K562 (cell line): ENCODE measurements at regions not wholly inside any gene's neighbourhood (a gene's known extent, or its start where the extent isn't known, plus 50 kb on each side); places are given as distances from the start of the nearest gene placed in this dataset.

ENCODE experiments used
- ATAC-seq: fragments of 200-7000 bp; cut with Tn5 transposase; 3 replicates; pipeline ENCODE4 v1.9.1; 2020; ENCODE audit warnings: moderate library complexity
- BruUV-seq: library from RNA; stranded (reverse); fragments of 400-500 nt; replicated peaks from 2 replicates; lab custom pipeline; 2021; lab: Mats Ljungman, UMichigan
- CTCF ChIA-PET: fragments of 300-600 bp; formaldehyde crosslinking; extraction: SDS; loops from one replicate; lab custom pipeline; 2021; ENCODE audit warnings: low intra/inter-chr PET ratio; lab: Yijun Ruan, JAX
- POLR2A ChIA-PET: fragments of 300-600, 350-650 bp; sonication (Branson Sonifier 250); formaldehyde crosslinking; extraction: SDS; loops from one replicate; lab custom pipeline; 2021; ENCODE audit warnings: antibody characterized with exemption, inconsistent platforms; lab: Yijun Ruan, JAX
- DNase-seq, 4 experiments: peaks; one replicate each; pipeline versions ENCODE4 v3.0.0 to v3.0.0-alpha.2; 2011 to 2018; ENCODE audit warnings: low spot score in 3 of 4, mixed read lengths in 3 of 4; ENCODE audit errors: extremely low read depth in 1 of 4
- FAIRE-seq: peaks from 2 replicates; lab custom pipeline; 2011; peaks lifted over from hg19 to GRCh38; lab: Jason Lieb, UNC
- H2AFZ ChIP-seq: 2 replicates; pipeline ENCODE4 v1.6.0; 2011; ENCODE audit warnings: low read depth, low read length, control low read depth, inconsistent platforms
- H3K27ac ChIP-seq: fragments of 200-600 bp; 3 replicates; pipeline ENCODE4 v1.8.0; 2011; ENCODE audit warnings: low read depth, mild to moderate bottlenecking, control low read depth, inconsistent platforms, low read length, moderate library complexity, mixed read lengths; ENCODE audit errors: extremely low read depth
- H3K27me3 ChIP-seq, 2 experiments: fragments of 300-600 bp in 1 of 2; 2 replicates in 1 of 2; 3 replicates in 1 of 2; pipeline versions ENCODE4 v1.6.0 to v1.8.0; 2011; ENCODE audit warnings: inconsistent platforms in 2 of 2, low read length in 2 of 2, mild to moderate bottlenecking in 1 of 2, mixed read lengths in 1 of 2, moderate library complexity in 1 of 2; ENCODE audit not compliant: control insufficient read depth in 2 of 2, insufficient read depth in 2 of 2
- H3K36me3 ChIP-seq: fragments of 300-600 bp; 3 replicates; pipeline ENCODE4 v1.8.0; 2011; ENCODE audit warnings: mild to moderate bottlenecking, low read length, inconsistent platforms; ENCODE audit not compliant: control insufficient read depth, insufficient read depth
- H3K4me1 ChIP-seq, 2 experiments: fragments of 200-600 bp in 1 of 2; replicated peaks in 1 of 2; 2 replicates in 1 of 2; 3 replicates in 1 of 2; pipeline versions ENCODE4 v1.5.1 to v1.8.0; 2011; ENCODE audit warnings: inconsistent platforms in 2 of 2, low read length in 2 of 2, mild to moderate bottlenecking in 1 of 2, mixed read lengths in 1 of 2, moderate library complexity in 1 of 2; ENCODE audit not compliant: control insufficient read depth in 2 of 2, insufficient read depth in 2 of 2
- H3K4me2 ChIP-seq: 2 replicates; pipeline ENCODE4 v1.6.1; 2011; ENCODE audit warnings: low read length, control low read depth, inconsistent platforms, mixed read lengths; ENCODE audit not compliant: insufficient read depth
- H3K4me3 ChIP-seq: fragments of 200-600 bp; sonication (generic), shearing (Covaris generic); 2 replicates; pipeline ENCODE4 v1.5.1; 2016; ENCODE audit warnings: control low read depth, inconsistent platforms
- H3K79me2 ChIP-seq: fragments of 200-600 bp; 3 replicates; pipeline ENCODE4 v1.8.0; 2011; ENCODE audit warnings: low read length, inconsistent platforms; ENCODE audit not compliant: control insufficient read depth, insufficient read depth
- H3K9ac ChIP-seq, 2 experiments: 2 replicates each; pipeline versions ENCODE4 v1.6.0 to v1.6.1; 2011; ENCODE audit warnings: low read depth in 2 of 2, low read length in 2 of 2, control low read depth in 1 of 2, inconsistent platforms in 1 of 2, mild to moderate bottlenecking in 1 of 2, mixed read lengths in 1 of 2; ENCODE audit not compliant: insufficient read depth in 1 of 2
- H3K9me1 ChIP-seq: one replicate; pipeline ENCODE4 v1.6.0; 2011; ENCODE audit warnings: inconsistent platforms, mild to moderate bottlenecking, low read length, moderate library complexity; ENCODE audit not compliant: control insufficient read depth, insufficient read depth
- H3K9me3 ChIP-seq: replicated peaks from 2 replicates; pipeline ENCODE4 v1.5.1; 2011; ENCODE audit warnings: low read depth, low read length, inconsistent platforms; ENCODE audit not compliant: control insufficient read depth, insufficient read depth
- H4K20me1 ChIP-seq: replicated peaks from 2 replicates; pipeline ENCODE4 v1.6.1; 2011; ENCODE audit warnings: low read length, inconsistent platforms, mixed read lengths; ENCODE audit not compliant: control insufficient read depth, insufficient read depth
- CEBPG ChIP-seq, 3 experiments: fragments of 200-800 bp in 1 of 3; sonication (Bioruptor generic) in 1 of 3; sonication (generic) in 1 of 3; formaldehyde crosslinking in 1 of 3; IDR thresholded peaks in 2 of 3; conservative IDR thresholded peaks in 1 of 3; 2 replicates each; pipeline versions ENCODE4 v1.6.1 to v1.8.0; 2016 to 2022; ENCODE audit warnings: missing compliant biosample characterization in 2 of 3, missing genetic modification characterization in 2 of 3, mild to moderate bottlenecking in 1 of 3, missing genetic modification reagents in 1 of 3
- MCM5 ChIP-seq: fragments of 450-650 bp; IDR thresholded peaks from 2 replicates; pipeline ENCODE4 v1.6.1; 2016; ENCODE audit warnings: low read depth
- POLR3A ChIP-seq: IDR thresholded peaks from 2 replicates; pipeline ENCODE4 v1.6.1; 2011; ENCODE audit warnings: borderline replicate concordance, mild to moderate bottlenecking, moderate library complexity; ENCODE audit not compliant: insufficient read length, insufficient read depth; ENCODE audit errors: extremely low read depth
- SIN3B ChIP-seq: fragments of 450-650 bp; IDR thresholded peaks from 2 replicates; pipeline ENCODE4 v1.6.1; 2017; ENCODE audit warnings: low read depth, mild to moderate bottlenecking, moderate library complexity
- XRCC4 ChIP-seq: IDR thresholded peaks from one replicate; pipeline ENCODE4 v1.6.1; 2011; ENCODE audit not compliant: insufficient read depth, insufficient read length; ENCODE audit errors: extremely low read depth
- ZSCAN32 ChIP-seq: fragments of 450-650 bp; formaldehyde crosslinking; IDR thresholded peaks from 2 replicates; pipeline ENCODE4 v1.4.0; 2020; ENCODE audit warnings: mild to moderate bottlenecking, moderate library complexity
- in situ Hi-C: fragments of 300-500 bp; cut with MboI; formaldehyde crosslinking; loops from 4 replicates; pipeline ENCODE4 v1.15.0; 2018; ENCODE audit warnings: inconsistent platforms, mixed read lengths
- intact Hi-C: fragments of 100-400 bp; cut with micrococcal nuclease; formaldehyde crosslinking; loops from 2 replicates; pipeline ENCODE4 v1.14.2; 2022

GRCh38 chr1:115165776-115166175, 76.5 kb upstream of the TSPAN2 start:
- ChIA-PET CTCF (no interaction called here), POLR2A (no interaction called here)
- DNase-seq (no peak), FAIRE-seq (no peak), ATAC-seq (no peak)
- TF ChIP-seq ZSCAN32 (no peak), XRCC4 (no peak), MCM5 (no peak), CEBPG (CRISPR knock-in tag; IDR thresholded peaks at IDR 0.05) (no peak), CEBPG (tag; conservative IDR thresholded peaks at IDR 0.05 in 1 of 2, IDR thresholded peaks at IDR 0.05 in 1 of 2) (no peak), POLR3A (no peak), SIN3B (no peak)
- H3K79me2 ChIP-seq = no peaks in the 10 kb centered on the region
- no peak overlapping the region for H3K4me2 ChIP-seq
- no peak overlapping the region for H3K27ac ChIP-seq
- in situ Hi-C loops = no loop called here
- H3K27me3 ChIP-seq = no peaks in the 10 kb centered on the region
- intact Hi-C loops = no loop called here
- H3K4me3 ChIP-seq = no peak overlapping the region
- H3K4me1 ChIP-seq = no peaks in the 10 kb centered on the region
- H3K9me3 ChIP-seq = no peaks in the 10 kb centered on the region
- no peaks in the 10 kb centered on the region for H3K9me1 ChIP-seq
- H3K9ac ChIP-seq = no peak overlapping the region
- H3K36me3 ChIP-seq = no peaks in the 10 kb centered on the region
- H4K20me1 ChIP-seq = no peaks in the 10 kb centered on the region
- no peak overlapping the region for H2AFZ ChIP-seq
- BruUV-seq = no TSS peak
